K562 (cell line): ENCODE measurements at regions not wholly inside any gene's neighbourhood (a gene's known extent, or its start where the extent isn't known, plus 50 kb on each side); places are given as distances from the start of the nearest gene placed in this dataset.

Source experiments
- TF ChIP-seq, protein P1 (sequence below): fragments of 450-650 bp; IDR thresholded peaks from 2 replicates; pipeline ENCODE4 v1.6.1; 2016; ENCODE audit warnings: mild to moderate bottlenecking, moderate library complexity

- TF ChIP-seq, protein P1, sequence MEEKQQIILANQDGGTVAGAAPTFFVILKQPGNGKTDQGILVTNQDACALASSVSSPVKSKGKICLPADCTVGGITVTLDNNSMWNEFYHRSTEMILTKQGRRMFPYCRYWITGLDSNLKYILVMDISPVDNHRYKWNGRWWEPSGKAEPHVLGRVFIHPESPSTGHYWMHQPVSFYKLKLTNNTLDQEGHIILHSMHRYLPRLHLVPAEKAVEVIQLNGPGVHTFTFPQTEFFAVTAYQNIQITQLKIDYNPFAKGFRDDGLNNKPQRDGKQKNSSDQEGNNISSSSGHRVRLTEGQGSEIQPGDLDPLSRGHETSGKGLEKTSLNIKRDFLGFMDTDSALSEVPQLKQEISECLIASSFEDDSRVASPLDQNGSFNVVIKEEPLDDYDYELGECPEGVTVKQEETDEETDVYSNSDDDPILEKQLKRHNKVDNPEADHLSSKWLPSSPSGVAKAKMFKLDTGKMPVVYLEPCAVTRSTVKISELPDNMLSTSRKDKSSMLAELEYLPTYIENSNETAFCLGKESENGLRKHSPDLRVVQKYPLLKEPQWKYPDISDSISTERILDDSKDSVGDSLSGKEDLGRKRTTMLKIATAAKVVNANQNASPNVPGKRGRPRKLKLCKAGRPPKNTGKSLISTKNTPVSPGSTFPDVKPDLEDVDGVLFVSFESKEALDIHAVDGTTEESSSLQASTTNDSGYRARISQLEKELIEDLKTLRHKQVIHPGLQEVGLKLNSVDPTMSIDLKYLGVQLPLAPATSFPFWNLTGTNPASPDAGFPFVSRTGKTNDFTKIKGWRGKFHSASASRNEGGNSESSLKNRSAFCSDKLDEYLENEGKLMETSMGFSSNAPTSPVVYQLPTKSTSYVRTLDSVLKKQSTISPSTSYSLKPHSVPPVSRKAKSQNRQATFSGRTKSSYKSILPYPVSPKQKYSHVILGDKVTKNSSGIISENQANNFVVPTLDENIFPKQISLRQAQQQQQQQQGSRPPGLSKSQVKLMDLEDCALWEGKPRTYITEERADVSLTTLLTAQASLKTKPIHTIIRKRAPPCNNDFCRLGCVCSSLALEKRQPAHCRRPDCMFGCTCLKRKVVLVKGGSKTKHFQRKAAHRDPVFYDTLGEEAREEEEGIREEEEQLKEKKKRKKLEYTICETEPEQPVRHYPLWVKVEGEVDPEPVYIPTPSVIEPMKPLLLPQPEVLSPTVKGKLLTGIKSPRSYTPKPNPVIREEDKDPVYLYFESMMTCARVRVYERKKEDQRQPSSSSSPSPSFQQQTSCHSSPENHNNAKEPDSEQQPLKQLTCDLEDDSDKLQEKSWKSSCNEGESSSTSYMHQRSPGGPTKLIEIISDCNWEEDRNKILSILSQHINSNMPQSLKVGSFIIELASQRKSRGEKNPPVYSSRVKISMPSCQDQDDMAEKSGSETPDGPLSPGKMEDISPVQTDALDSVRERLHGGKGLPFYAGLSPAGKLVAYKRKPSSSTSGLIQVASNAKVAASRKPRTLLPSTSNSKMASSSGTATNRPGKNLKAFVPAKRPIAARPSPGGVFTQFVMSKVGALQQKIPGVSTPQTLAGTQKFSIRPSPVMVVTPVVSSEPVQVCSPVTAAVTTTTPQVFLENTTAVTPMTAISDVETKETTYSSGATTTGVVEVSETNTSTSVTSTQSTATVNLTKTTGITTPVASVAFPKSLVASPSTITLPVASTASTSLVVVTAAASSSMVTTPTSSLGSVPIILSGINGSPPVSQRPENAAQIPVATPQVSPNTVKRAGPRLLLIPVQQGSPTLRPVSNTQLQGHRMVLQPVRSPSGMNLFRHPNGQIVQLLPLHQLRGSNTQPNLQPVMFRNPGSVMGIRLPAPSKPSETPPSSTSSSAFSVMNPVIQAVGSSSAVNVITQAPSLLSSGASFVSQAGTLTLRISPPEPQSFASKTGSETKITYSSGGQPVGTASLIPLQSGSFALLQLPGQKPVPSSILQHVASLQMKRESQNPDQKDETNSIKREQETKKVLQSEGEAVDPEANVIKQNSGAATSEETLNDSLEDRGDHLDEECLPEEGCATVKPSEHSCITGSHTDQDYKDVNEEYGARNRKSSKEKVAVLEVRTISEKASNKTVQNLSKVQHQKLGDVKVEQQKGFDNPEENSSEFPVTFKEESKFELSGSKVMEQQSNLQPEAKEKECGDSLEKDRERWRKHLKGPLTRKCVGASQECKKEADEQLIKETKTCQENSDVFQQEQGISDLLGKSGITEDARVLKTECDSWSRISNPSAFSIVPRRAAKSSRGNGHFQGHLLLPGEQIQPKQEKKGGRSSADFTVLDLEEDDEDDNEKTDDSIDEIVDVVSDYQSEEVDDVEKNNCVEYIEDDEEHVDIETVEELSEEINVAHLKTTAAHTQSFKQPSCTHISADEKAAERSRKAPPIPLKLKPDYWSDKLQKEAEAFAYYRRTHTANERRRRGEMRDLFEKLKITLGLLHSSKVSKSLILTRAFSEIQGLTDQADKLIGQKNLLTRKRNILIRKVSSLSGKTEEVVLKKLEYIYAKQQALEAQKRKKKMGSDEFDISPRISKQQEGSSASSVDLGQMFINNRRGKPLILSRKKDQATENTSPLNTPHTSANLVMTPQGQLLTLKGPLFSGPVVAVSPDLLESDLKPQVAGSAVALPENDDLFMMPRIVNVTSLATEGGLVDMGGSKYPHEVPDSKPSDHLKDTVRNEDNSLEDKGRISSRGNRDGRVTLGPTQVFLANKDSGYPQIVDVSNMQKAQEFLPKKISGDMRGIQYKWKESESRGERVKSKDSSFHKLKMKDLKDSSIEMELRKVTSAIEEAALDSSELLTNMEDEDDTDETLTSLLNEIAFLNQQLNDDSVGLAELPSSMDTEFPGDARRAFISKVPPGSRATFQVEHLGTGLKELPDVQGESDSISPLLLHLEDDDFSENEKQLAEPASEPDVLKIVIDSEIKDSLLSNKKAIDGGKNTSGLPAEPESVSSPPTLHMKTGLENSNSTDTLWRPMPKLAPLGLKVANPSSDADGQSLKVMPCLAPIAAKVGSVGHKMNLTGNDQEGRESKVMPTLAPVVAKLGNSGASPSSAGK, result no peak
Observed at GRCh38 chr10:130739016-130739756, 572.3 kb downstream of the TCERG1L start (continued).
